H1 (cell line): ENCODE measurements at regions not wholly inside any gene's neighbourhood (a gene's known extent, or its start where the extent isn't known, plus 50 kb on each side); places are given as distances from the start of the nearest gene placed in this dataset.

Experiments
- CTCF ChIA-PET: fragments of 300-600 bp; sonication (Branson Sonifier 250); formaldehyde crosslinking; loops from one replicate; lab custom pipeline; 2021; ENCODE audit not compliant: partially characterized antibody; lab: Charles Lee
- POLR2A ChIA-PET: fragments of 300-600 bp; sonication (Branson Sonifier 250); formaldehyde crosslinking; loops from one replicate; lab custom pipeline; 2021; ENCODE audit warnings: inconsistent platforms; ENCODE audit not compliant: partially characterized antibody; lab: Charles Lee
- DNase-seq, 2 experiments: peaks; one replicate each; pipeline versions ENCODE4 v3.0.0 to v3.0.0-alpha.2; 2010 to 2022; ENCODE audit warnings: low spot score in 2 of 2, low read depth in 1 of 2, mixed read lengths in 1 of 2
- FAIRE-seq: peaks from 2 replicates; lab custom pipeline; 2011; peaks lifted over from hg19 to GRCh38; lab: Jason Lieb, UNC
- H2AFZ ChIP-seq: 2 replicates; pipeline ENCODE4 v1.8.1; 2012; ENCODE audit warnings: low read length, inconsistent platforms
- H2AK5ac ChIP-seq: 2 replicates; pipeline ENCODE4 v1.6.1; 2013; ENCODE audit warnings: low read depth, low read length
- H2BK120ac ChIP-seq: replicated peaks from 2 replicates; pipeline ENCODE3; 2013; ENCODE audit warnings: low read depth, low read length, inconsistent platforms
- H2BK12ac ChIP-seq: 2 replicates; pipeline ENCODE4 v1.6.1; 2013; ENCODE audit warnings: low read depth, low read length
- H2BK15ac ChIP-seq: 2 replicates; pipeline ENCODE4 v1.6.1; 2013; ENCODE audit warnings: low read length
- H2BK20ac ChIP-seq: 2 replicates; pipeline ENCODE4 v1.6.1; 2013; ENCODE audit warnings: low read length
- H2BK5ac ChIP-seq: 2 replicates; pipeline ENCODE4 v1.6.1; 2013; ENCODE audit warnings: low read depth, low read length
- H3K14ac ChIP-seq: 2 replicates; pipeline ENCODE4 v1.6.1; 2013; ENCODE audit warnings: inconsistent platforms; ENCODE audit not compliant: insufficient read length
- H3K18ac ChIP-seq: 2 replicates; pipeline ENCODE4 v1.6.1; 2013; ENCODE audit warnings: low read length; ENCODE audit errors: extremely low read depth
- H3K23ac ChIP-seq: 2 replicates; pipeline ENCODE4 v1.6.1; 2013; ENCODE audit warnings: inconsistent platforms; ENCODE audit not compliant: insufficient read length
- H3K23me2 ChIP-seq: 2 replicates; pipeline ENCODE4 v1.6.1; 2013; ENCODE audit warnings: low read depth, low read length
- H3K27ac ChIP-seq: 2 replicates; pipeline ENCODE4 v1.6.1; 2011; ENCODE audit warnings: low read depth, low read length, inconsistent platforms
- H3K27me3 ChIP-seq, 4 experiments: replicated peaks in 1 of 4; 1 replicate in 1 of 4; 2 replicates in 3 of 4; pipeline versions ENCODE4 v1.6.1 to v1.8.1; 2011 to 2013; ENCODE audit warnings: low read length in 3 of 4, mild to moderate bottlenecking in 3 of 4, inconsistent platforms in 2 of 4, mixed read lengths in 2 of 4, moderate library complexity in 1 of 4; ENCODE audit not compliant: control insufficient read depth in 3 of 4, insufficient read depth in 3 of 4; ENCODE audit errors: extremely low read depth in 1 of 4
- H3K36me3 ChIP-seq, 4 experiments: 2 replicates each; pipeline versions ENCODE4 v1.6.1 to v1.8.1; 2011 to 2013; ENCODE audit warnings: mild to moderate bottlenecking in 4 of 4, low read length in 3 of 4, moderate library complexity in 2 of 4, control low read depth in 1 of 4, inconsistent platforms in 1 of 4; ENCODE audit not compliant: insufficient read depth in 4 of 4, control insufficient read depth in 2 of 4
- H3K4ac ChIP-seq: replicated peaks from 2 replicates; pipeline ENCODE3; 2013; ENCODE audit warnings: low read length, low read depth, mixed read lengths, inconsistent platforms; ENCODE audit not compliant: insufficient read length
- H3K4me1 ChIP-seq, 4 experiments: replicated peaks in 1 of 4; 1 replicate in 1 of 4; 2 replicates in 3 of 4; pipeline versions ENCODE4 v1.6.1 to v1.8.1; 2011 to 2013; ENCODE audit warnings: low read length in 3 of 4, inconsistent platforms in 2 of 4, mixed read lengths in 1 of 4; ENCODE audit not compliant: insufficient read depth in 4 of 4, control insufficient read depth in 3 of 4
- H3K4me2 ChIP-seq, 2 experiments: 2 replicates each; pipeline versions ENCODE4 v1.6.1 to v1.8.1; 2011 to 2013; ENCODE audit warnings: low read depth in 2 of 2, low read length in 2 of 2, control low read depth in 1 of 2, inconsistent platforms in 1 of 2, mild to moderate bottlenecking in 1 of 2; ENCODE audit not compliant: insufficient read depth in 1 of 2
- H3K4me3 ChIP-seq, 4 experiments: fragments of 200-600, 300-600 bp in 1 of 4; sonication (generic), shearing (Covaris generic), sonication (Bioruptor Twin) in 1 of 4; 2 replicates each; pipeline versions ENCODE4 v1.5.1 to v1.8.1; 2011 to 2016; ENCODE audit warnings: low read length in 4 of 4, low read depth in 3 of 4, control low read depth in 2 of 4, inconsistent platforms in 2 of 4, mild to moderate bottlenecking in 2 of 4, mixed read lengths in 1 of 4, moderate library complexity in 1 of 4; ENCODE audit not compliant: insufficient read depth in 2 of 4; ENCODE audit errors: extremely low read depth in 1 of 4
- H3K56ac ChIP-seq: replicated peaks from 2 replicates; pipeline ENCODE3; 2013; ENCODE audit warnings: low read depth, mild to moderate bottlenecking, mixed read lengths, low read length, inconsistent platforms; ENCODE audit not compliant: insufficient read length
- H3K79me1 ChIP-seq: 2 replicates; pipeline ENCODE4 v1.6.1; 2013; ENCODE audit warnings: low read depth, low read length, control low read depth
- H3K79me2 ChIP-seq, 2 experiments: 2 replicates each; pipeline versions ENCODE4 v1.6.1 to v1.8.1; 2012 to 2013; ENCODE audit warnings: low read length in 2 of 2, mild to moderate bottlenecking in 2 of 2, inconsistent platforms in 1 of 2; ENCODE audit not compliant: insufficient read depth in 2 of 2, control insufficient read depth in 1 of 2
- H3K9ac ChIP-seq, 4 experiments: replicated peaks in 1 of 4; 1 replicate in 1 of 4; 2 replicates in 3 of 4; pipeline versions ENCODE4 v1.6.1 to v1.8.1; 2011 to 2013; ENCODE audit warnings: low read depth in 3 of 4, low read length in 3 of 4, control low read depth in 2 of 4, mild to moderate bottlenecking in 2 of 4, moderate library complexity in 2 of 4, inconsistent platforms in 1 of 4; ENCODE audit errors: extremely low read depth in 1 of 4
- H3K9me3 ChIP-seq, 2 experiments: 2 replicates each; pipeline versions ENCODE4 v1.6.1 to v1.8.1; 2012 to 2013; ENCODE audit warnings: mild to moderate bottlenecking in 2 of 2, moderate library complexity in 2 of 2, control low read depth in 1 of 2, inconsistent platforms in 1 of 2, low read depth in 1 of 2, low read length in 1 of 2, mixed read lengths in 1 of 2; ENCODE audit not compliant: insufficient read depth in 2 of 2
- H4K20me1 ChIP-seq, 2 experiments: replicated peaks in 1 of 2; 2 replicates each; pipeline versions ENCODE3 to v1.8.1; 2011 to 2013; ENCODE audit warnings: inconsistent platforms in 2 of 2, low read length in 2 of 2, mild to moderate bottlenecking in 1 of 2; ENCODE audit not compliant: insufficient read depth in 2 of 2, control insufficient read depth in 1 of 2
- H4K5ac ChIP-seq: 2 replicates; pipeline ENCODE4 v1.6.1; 2013; ENCODE audit warnings: low read length, low read depth, mixed read lengths, inconsistent platforms; ENCODE audit not compliant: insufficient read length
- H4K8ac ChIP-seq: 2 replicates; pipeline ENCODE4 v1.8.0; 2013; ENCODE audit warnings: mild to moderate bottlenecking, moderate library complexity, low read length, inconsistent platforms; ENCODE audit not compliant: insufficient read depth; ENCODE audit errors: extremely low read depth
- H4K91ac ChIP-seq: replicated peaks from 2 replicates; pipeline ENCODE3; 2013; ENCODE audit warnings: low read length, mixed read lengths, inconsistent platforms; ENCODE audit not compliant: insufficient read length
- ATF2 ChIP-seq: IDR thresholded peaks from 2 replicates; pipeline ENCODE4 v1.6.1; 2012; ENCODE audit warnings: low read length, inconsistent platforms
- BACH1 ChIP-seq: IDR thresholded peaks from 2 replicates; pipeline ENCODE4 v1.6.1; 2012; ENCODE audit warnings: low read length, improper control_type of control experiment
- CBX8 ChIP-seq: fragments of 300-800, 300-1000 bp; sonication (generic); IDR thresholded peaks from 2 replicates; pipeline ENCODE4 v1.7.1; 2016; ENCODE audit warnings: low read depth, low read length, borderline replicate concordance
- EP300 ChIP-seq, 2 experiments: IDR thresholded peaks; 1 replicate in 1 of 2; 2 replicates in 1 of 2; pipeline ENCODE4 v1.6.1; 2011 to 2012; ENCODE audit warnings: low read depth in 2 of 2, low read length in 2 of 2, mild to moderate bottlenecking in 2 of 2, borderline replicate concordance in 1 of 2, inconsistent platforms in 1 of 2, moderate library complexity in 1 of 2
- EZH2 ChIP-seq: fragments of 200-600 bp; sonication (generic); IDR thresholded peaks from 2 replicates; pipeline ENCODE4 v1.7.1; 2012; ENCODE audit warnings: low read depth, mild to moderate bottlenecking, moderate library complexity, low read length, inconsistent platforms; ENCODE audit not compliant: severe bottlenecking
- GABPA ChIP-seq: IDR thresholded peaks from 2 replicates; pipeline ENCODE4 v1.6.1; 2011; ENCODE audit warnings: mild to moderate bottlenecking, low read length, moderate library complexity, borderline replicate concordance; ENCODE audit not compliant: insufficient read depth
- KDM4A ChIP-seq: IDR thresholded peaks from one replicate; pipeline ENCODE4 v1.7.1; 2012; ENCODE audit warnings: low read depth, mild to moderate bottlenecking, moderate library complexity, low read length, inconsistent platforms; ENCODE audit not compliant: severe bottlenecking
- POLR2A ChIP-seq, 2 experiments: IDR thresholded peaks; 1 replicate in 1 of 2; 2 replicates in 1 of 2; pipeline ENCODE4 v1.6.1; 2011; ENCODE audit warnings: low read depth in 2 of 2, low read length in 2 of 2, mild to moderate bottlenecking in 2 of 2; ENCODE audit errors: control extremely low read depth in 1 of 2
- POU5F1 ChIP-seq: IDR thresholded peaks from 2 replicates; pipeline ENCODE4 v1.6.1; 2011; ENCODE audit warnings: low read depth, mild to moderate bottlenecking, low read length, moderate library complexity
- RNF2 ChIP-seq: fragments of 200-900, 300-1000 bp; sonication (generic); IDR thresholded peaks from 2 replicates; pipeline ENCODE4 v1.7.1; 2016; ENCODE audit warnings: borderline replicate concordance, low read depth, mild to moderate bottlenecking, antibody characterized with exemption, low read length; ENCODE audit not compliant: poor library complexity, severe bottlenecking; ENCODE audit errors: missing control alignments
- SIN3A ChIP-seq, 2 experiments: IDR thresholded peaks in 1 of 2; conservative IDR thresholded peaks in 1 of 2; 2 replicates each; pipeline ENCODE4 v1.6.1; 2011 to 2012; ENCODE audit warnings: low read length in 2 of 2, improper control_type of control experiment in 1 of 2, low read depth in 1 of 2, mild to moderate bottlenecking in 1 of 2
- SP1 ChIP-seq: IDR thresholded peaks from 2 replicates; pipeline ENCODE4 v1.6.1; 2011; ENCODE audit warnings: low read depth, low read length
- TEAD4 ChIP-seq: IDR thresholded peaks from 2 replicates; pipeline ENCODE4 v1.6.1; 2012; ENCODE audit warnings: low read depth, low read length, inconsistent platforms, mixed read lengths
- WGBS, 2 experiments: shearing (Covaris generic) in 1 of 2; methylation state at CpG; one replicate each; pipeline versions ENCODE4 v1.1.6 to v1.1.7; 2013 to 2015; ENCODE audit warnings: low lambda C conversion rate in 2 of 2, mixed read lengths in 2 of 2, inconsistent platforms in 1 of 2, low coverage in 1 of 2, missing lambda C conversion rate in 1 of 2; ENCODE audit not compliant: insufficient replicate concordance in 2 of 2, insufficient coverage in 1 of 2, insufficient read length in 1 of 2; ENCODE audit errors: extremely low coverage in 1 of 2, missing lambda C conversion rate in 1 of 2; 5-methylcytosine and 5-hydroxymethylcytosine counted together

GRCh38 chrX:14290335-14290734 lies 239.0 kb upstream of the GLRA2 start:
- CTCF ChIA-PET = no interaction called here
- no peak overlapping the region for H2AFZ ChIP-seq
- H3K23me2 ChIP-seq = no peaks in the 10 kb centered on the region
- no peaks in the 10 kb centered on the region for H4K20me1 ChIP-seq
- no peak overlapping the region for H2BK120ac ChIP-seq
- no peak overlapping the region for H2BK15ac ChIP-seq
- no peak overlapping the region for H3K23ac ChIP-seq
- no peaks in the 10 kb centered on the region for H3K27me3 ChIP-seq
- no peak overlapping the region for H2BK5ac ChIP-seq
- no peaks in the 10 kb centered on the region for H3K79me1 ChIP-seq
- no peak overlapping the region for H2BK12ac ChIP-seq
- FAIRE-seq = no peak
- no peak overlapping the region for H3K14ac ChIP-seq
- H3K79me2 ChIP-seq = no peaks in the 10 kb centered on the region
- no peak overlapping the region for H3K56ac ChIP-seq
- no peak overlapping the region for H2AK5ac ChIP-seq
- no peak overlapping the region for H4K8ac ChIP-seq
- H4K91ac ChIP-seq = no peak overlapping the region
- POLR2A ChIA-PET = no interaction called here
- H3K36me3 ChIP-seq = no peaks in the 10 kb centered on the region
- H3K9ac ChIP-seq = no peak overlapping the region
- no peak overlapping the region for H3K4ac ChIP-seq
- no peak overlapping the region for H3K27ac ChIP-seq
- H3K4me2 ChIP-seq = no peak overlapping the region
- H3K9me3 ChIP-seq = no peaks in the 10 kb centered on the region
- H4K5ac ChIP-seq = no peak overlapping the region
- no peak overlapping the region for H3K4me3 ChIP-seq
- no peak for DNase-seq
- no peaks in the 10 kb centered on the region for H3K4me1 ChIP-seq
- H3K18ac ChIP-seq = no peak overlapping the region
- no peak overlapping the region for H2BK20ac ChIP-seq
- 95% methylated on average over 2 of the region's 2 CpGs; no CpG with 5 or more reads in 1 of the 2 experiments for WGBS, 2 experiments
- TF ChIP-seq RNF2 (no peak), SIN3A (conservative IDR thresholded peaks at IDR 0.05 in 1 of 2, IDR thresholded peaks at IDR 0.05 in 1 of 2; ENCODE audit: low read depth in 1 of 2, low read length in 2 of 2) (no peak), CBX8 (no peak), GABPA (no peak), SP1 (no peak), EZH2 (no peak), POU5F1 (no peak), TEAD4 (no peak), ATF2 (no peak), KDM4A (no peak), BACH1 (no peak), EP300 (IDR thresholded peaks at IDR 0.05; ENCODE audit: borderline replicate concordance in 1 of 2, low read depth in 2 of 2, low read length in 2 of 2) (no peak), POLR2A (IDR thresholded peaks at IDR 0.05; ENCODE audit: control extremely low read depth in 1 of 2, low read depth in 2 of 2, low read length in 2 of 2) (no peak)
